ENCODE measurements at regions not wholly inside any gene's neighbourhood (a gene's known extent, or its start where the extent isn't known, plus 50 kb on each side); places are given as distances from the start of the nearest gene placed in this dataset.

- no peak for TF ChIP-seq CTCF (IDR thresholded peaks at IDR 0.05)
- no peak for TF ChIP-seq POLR2A (IDR thresholded peaks at IDR 0.05)
Observed at GRCh38 chr1:83773059-83773458, 225.9 kb downstream of the TTLL7 start.

Data from uterus (tissue), 2 donors.